ENCODE measurements at regions not wholly inside any gene's neighbourhood (a gene's known extent, or its start where the extent isn't known, plus 50 kb on each side); places are given as distances from the start of the nearest gene placed in this dataset.

- CTCF ChIA-PET, result no interaction called here
- H3K4me3 ChIP-seq (ENCODE audit: insufficient read depth, low read depth, low read length), result no peak overlapping the region
- H3K27me3 ChIP-seq (ENCODE audit: control insufficient read depth, insufficient read depth, low read length), result no peaks in the 10 kb centered on the region
- H3K9me1 ChIP-seq (ENCODE audit: insufficient read depth, low read length), result peaks cover 5% of the 10 kb centered on the region; the same call in 1 of the 2 replicates
- H2BK15ac ChIP-seq (ENCODE audit: low read depth, low read length), result no peak overlapping the region
- H2AK9ac ChIP-seq (replicated peaks; ENCODE audit: low read depth, low read length, poor library complexity), result no peak overlapping the region
- H4K5ac ChIP-seq (ENCODE audit: low read depth, low read length), result no peak overlapping the region
- in situ Hi-C loops (cut with MboI; ENCODE audit: low sequenced_read_pairs), result no loop called here
- no peak overlapping the region for H3K56ac ChIP-seq (ENCODE audit: extremely low read depth, insufficient read depth, low read length)
- no peak for TF ChIP-seq CHD1 (IDR thresholded peaks at IDR 0.05; ENCODE audit: low read depth, low read length)
- TF ChIP-seq RFX5 (IDR thresholded peaks at IDR 0.05; ENCODE audit: low read depth, low read length), result no peak
- no peak for TF ChIP-seq ELK1 (IDR thresholded peaks at IDR 0.05; ENCODE audit: borderline replicate concordance, low read depth, low read length)
- TF ChIP-seq BHLHE40 (IDR thresholded peaks at IDR 0.05; ENCODE audit: low read depth, low read length), result no peak
- no peak for TF ChIP-seq MAFK (IDR thresholded peaks at IDR 0.05; ENCODE audit: low read depth, low read length)
- TF ChIP-seq RAD21 (IDR thresholded peaks at IDR 0.05; ENCODE audit: low read length), result no peak
- no peak for TF ChIP-seq CEBPB (IDR thresholded peaks at IDR 0.05; ENCODE audit: low read depth, low read length)
- no peak for TF ChIP-seq SMC3 (IDR thresholded peaks at IDR 0.05; ENCODE audit: low read depth, low read length)
- TF ChIP-seq POLR2A (IDR thresholded peaks at IDR 0.05; ENCODE audit: low read depth, low read length), result no peak
- no peak for TF ChIP-seq FOS (IDR thresholded peaks at IDR 0.05; ENCODE audit: low read depth, low read length)
- TF ChIP-seq RCOR1 (IDR thresholded peaks at IDR 0.05; ENCODE audit: insufficient replicate concordance, low read length), result no peak
- TF ChIP-seq MAZ (IDR thresholded peaks at IDR 0.05; ENCODE audit: borderline replicate concordance, low read depth, low read length), result no peak
- TF ChIP-seq MXI1 (IDR thresholded peaks at IDR 0.05; ENCODE audit: borderline replicate concordance, low read depth, low read length), result no peak
- TF ChIP-seq CTCF (conservative IDR thresholded peaks at IDR 0.05; ENCODE audit: low read depth, low read length), result no peak
- TF ChIP-seq NFE2L2 (IDR thresholded peaks at IDR 0.05; ENCODE audit: low read depth, low read length), result no peak
- TF ChIP-seq USF2 (IDR thresholded peaks at IDR 0.05; ENCODE audit: low read depth, low read length), result no peak
- H3K79me1 ChIP-seq (ENCODE audit: low read depth in 1 of 2, low read length in 2 of 2), result no peaks in the 10 kb centered on the region
- no peak overlapping the region for H2AFZ ChIP-seq (replicated peaks; ENCODE audit: low read length, poor library complexity)
- no peaks in the 10 kb centered on the region for H4K20me1 ChIP-seq (ENCODE audit: insufficient read depth, low read length)
- H3K14ac ChIP-seq (replicated peaks; ENCODE audit: low read depth, low read length), result no peak overlapping the region
- dilution Hi-C loops (cut with HindIII; ENCODE audit: low sequenced_read_pairs, unreplicated experiment), result no loop called here
- no peak for ATAC-seq (ENCODE audit: low read depth)
- H3K9ac ChIP-seq (ENCODE audit: low read depth, low read length), result no peak overlapping the region
- H2AK5ac ChIP-seq (ENCODE audit: low read depth, low read length), result no peak overlapping the region
- H2BK20ac ChIP-seq (ENCODE audit: low read depth, low read length), result peak overlapping the region; percentile 69; the same call in 1 of the 2 replicates
- H2BK120ac ChIP-seq (ENCODE audit: low read depth, low read length), result peak overlapping the region; percentile 6; the same call in 1 of the 2 replicates
- H4K91ac ChIP-seq (ENCODE audit: insufficient read depth, low read depth, low read length), result no peak overlapping the region; the same call in 1 of the 2 replicates
- no peaks in the 10 kb centered on the region for H3K9me3 ChIP-seq (ENCODE audit: control insufficient read depth, insufficient read depth, low read length)
- no peak overlapping the region for H3K23ac ChIP-seq (ENCODE audit: low read depth, low read length)
- 80% methylated on average over 2 of the region's 4 CpGs; no CpG with 5 or more reads in 1 of the 2 experiments for WGBS, 2 experiments (ENCODE audit: extremely low coverage in 2 of 2, insufficient read length in 1 of 2)
- no peak overlapping the region for H3K18ac ChIP-seq (ENCODE audit: low read depth, low read length)
- no peak overlapping the region for H2BK5ac ChIP-seq (ENCODE audit: low read depth, low read length, poor library complexity, severe bottlenecking)
- intact Hi-C loops (cut with micrococcal nuclease), result loop anchor here (5.0 kb wide), 1 partner anchor 680 kb away; no protein-coding TSS in a partner anchor
- H3K27ac ChIP-seq (ENCODE audit: insufficient read depth, low read length), result no peak overlapping the region
- POLR2A ChIA-PET (ENCODE audit: unreplicated experiment), result no interaction called here
- DNase-seq, result no peak
- peak overlapping the region; percentile 4 for H3K4ac ChIP-seq (ENCODE audit: low read depth, low read length)
- H4K8ac ChIP-seq (ENCODE audit: low read depth in 2 of 2, low read length in 2 of 2), result no peak overlapping the region
- peaks cover 2% of the 10 kb centered on the region; the same call in 1 of the 2 replicates for H3K4me1 ChIP-seq (ENCODE audit: control insufficient read depth, insufficient read depth, low read length)
- H3K4me2 ChIP-seq (ENCODE audit: low read depth, low read length), result no peak overlapping the region
- H3K36me3 ChIP-seq (ENCODE audit: control insufficient read depth, insufficient read depth, low read length), result no peaks in the 10 kb centered on the region
- BruUV-seq (replicated peaks), result no TSS peak
Measured at GRCh38 chr1:241412646-241413045, 55.6 kb upstream of the RGS7 start.
